H1 (cell line): ENCODE measurements at regions not wholly inside any gene's neighbourhood (a gene's known extent, or its start where the extent isn't known, plus 50 kb on each side); places are given as distances from the start of the nearest gene placed in this dataset.

Source experiments
- EGR1 ChIP-seq: IDR thresholded peaks from 2 replicates; pipeline ENCODE4 v1.6.1; 2011; ENCODE audit warnings: low read depth, low read length, borderline replicate concordance
- GABPA ChIP-seq: IDR thresholded peaks from 2 replicates; pipeline ENCODE4 v1.6.1; 2011; ENCODE audit warnings: mild to moderate bottlenecking, low read length, moderate library complexity, borderline replicate concordance; ENCODE audit not compliant: insufficient read depth
- JUN ChIP-seq: IDR thresholded peaks from 2 replicates; pipeline ENCODE4 v1.6.1; 2011; ENCODE audit warnings: low read depth, mild to moderate bottlenecking, improper control_type of control experiment, low read length
- POLR2AphosphoS5 ChIP-seq: IDR thresholded peaks from 2 replicates; pipeline ENCODE4 v1.6.1; 2011; ENCODE audit warnings: low read depth, low read length
- SP2 ChIP-seq: IDR thresholded peaks from 2 replicates; pipeline ENCODE4 v1.6.1; 2012; ENCODE audit warnings: mild to moderate bottlenecking, low read length, inconsistent platforms
- USF2 ChIP-seq: IDR thresholded peaks from 2 replicates; pipeline ENCODE4 v1.6.1; 2011; ENCODE audit warnings: low read length, improper control_type of control experiment
- TF ChIP-seq, protein P1 (sequence below), 3 experiments: IDR thresholded peaks; 1 replicate in 2 of 3; 2 replicates in 1 of 3; pipeline versions ENCODE4 v1.5.1 to v1.6.1; 2011; ENCODE audit warnings: low read length in 3 of 3, mild to moderate bottlenecking in 3 of 3, inconsistent platforms in 2 of 3, low read depth in 1 of 3, moderate library complexity in 1 of 3; ENCODE audit not compliant: insufficient read depth in 1 of 3; ENCODE audit errors: control extremely low read depth in 1 of 3

- TF ChIP-seq USF2 (no peak), GABPA (no peak), JUN (no peak), EGR1 (no peak), POLR2AphosphoS5 (no peak), SP2 (no peak)
- TF ChIP-seq, protein P1, sequence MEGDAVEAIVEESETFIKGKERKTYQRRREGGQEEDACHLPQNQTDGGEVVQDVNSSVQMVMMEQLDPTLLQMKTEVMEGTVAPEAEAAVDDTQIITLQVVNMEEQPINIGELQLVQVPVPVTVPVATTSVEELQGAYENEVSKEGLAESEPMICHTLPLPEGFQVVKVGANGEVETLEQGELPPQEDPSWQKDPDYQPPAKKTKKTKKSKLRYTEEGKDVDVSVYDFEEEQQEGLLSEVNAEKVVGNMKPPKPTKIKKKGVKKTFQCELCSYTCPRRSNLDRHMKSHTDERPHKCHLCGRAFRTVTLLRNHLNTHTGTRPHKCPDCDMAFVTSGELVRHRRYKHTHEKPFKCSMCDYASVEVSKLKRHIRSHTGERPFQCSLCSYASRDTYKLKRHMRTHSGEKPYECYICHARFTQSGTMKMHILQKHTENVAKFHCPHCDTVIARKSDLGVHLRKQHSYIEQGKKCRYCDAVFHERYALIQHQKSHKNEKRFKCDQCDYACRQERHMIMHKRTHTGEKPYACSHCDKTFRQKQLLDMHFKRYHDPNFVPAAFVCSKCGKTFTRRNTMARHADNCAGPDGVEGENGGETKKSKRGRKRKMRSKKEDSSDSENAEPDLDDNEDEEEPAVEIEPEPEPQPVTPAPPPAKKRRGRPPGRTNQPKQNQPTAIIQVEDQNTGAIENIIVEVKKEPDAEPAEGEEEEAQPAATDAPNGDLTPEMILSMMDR (IDR thresholded peaks at IDR 0.05; ENCODE audit: control extremely low read depth in 1 of 3, insufficient read depth in 1 of 3, low read depth in 1 of 3, low read length in 3 of 3), result no peak
Observed at GRCh38 chr2:228359473-228359872, 178.0 kb upstream of the SPHKAP start.
